ENCODE measurements at regions not wholly inside any gene's neighbourhood (a gene's known extent, or its start where the extent isn't known, plus 50 kb on each side); places are given as distances from the start of the nearest gene placed in this dataset.
A peak's percentile ranks its signal among the peaks of the same experiment; 100 is the strongest.

- TF ChIP-seq CTCF (conservative IDR thresholded peaks at IDR 0.05) = no peak
- no peak for TF ChIP-seq ZFX (IDR thresholded peaks at IDR 0.05)
These were observed 116.8 kb downstream of the ENGASE start for GRCh38 chr17:79191270-79191934.

GRCh38 chr17:79189305-79189704 lies 114.7 kb downstream of the ENGASE start:
- H3K27ac ChIP-seq = no peak overlapping the region
- TF ChIP-seq ZFX (IDR thresholded peaks at IDR 0.05) (no peak), CTCF (conservative IDR thresholded peaks at IDR 0.05) (no peak)

More at GRCh38 chr17:79191270-79191934, 116.8 kb downstream of the ENGASE start:
- H3K27ac ChIP-seq = no peak overlapping the region

GRCh38 chr17:79188685-79189084 lies 114.1 kb downstream of the ENGASE start:
- no peak overlapping the region for H3K27ac ChIP-seq
- TF ChIP-seq CTCF (conservative IDR thresholded peaks at IDR 0.05) = no peak
- TF ChIP-seq ZFX (IDR thresholded peaks at IDR 0.05) = no peak

- no peak overlapping the region for H3K27ac ChIP-seq
- no peak for TF ChIP-seq ZFX (IDR thresholded peaks at IDR 0.05)
- peak; percentile 81 for TF ChIP-seq CTCF (conservative IDR thresholded peaks at IDR 0.05)
These were observed 113.4 kb downstream of the ENGASE start for GRCh38 chr17:79188048-79188447.

- H3K27ac ChIP-seq = no peak overlapping the region
- TF ChIP-seq ZFX (IDR thresholded peaks at IDR 0.05) (no peak), CTCF (conservative IDR thresholded peaks at IDR 0.05) (no peak)
These were observed 112.6 kb downstream of the ENGASE start for GRCh38 chr17:79187186-79187585.

GRCh38 chr17:79186406-79186805 lies 111.8 kb downstream of the ENGASE start:
- TF ChIP-seq ZFX (IDR thresholded peaks at IDR 0.05) (no peak), CTCF (conservative IDR thresholded peaks at IDR 0.05) (no peak)
- H3K27ac ChIP-seq = no peak overlapping the region

GRCh38 chr17:79185671-79186070 lies 111.0 kb downstream of the ENGASE start:
- TF ChIP-seq CTCF (conservative IDR thresholded peaks at IDR 0.05) (no peak), ZFX (IDR thresholded peaks at IDR 0.05) (no peak)

More at GRCh38 chr17:79185671-79186070, 111.0 kb downstream of the ENGASE start:
- H3K27ac ChIP-seq = no peak overlapping the region

Measured in C4-2B (cell line).